ENCODE measurements at regions not wholly inside any gene's neighbourhood (a gene's known extent, or its start where the extent isn't known, plus 50 kb on each side); places are given as distances from the start of the nearest gene placed in this dataset.
"Not testable (repeated sequence)": the region's sequence is repeated elsewhere in the genome, so short reads cannot be mapped to it uniquely, and the experiment has no call there.

DNA sequence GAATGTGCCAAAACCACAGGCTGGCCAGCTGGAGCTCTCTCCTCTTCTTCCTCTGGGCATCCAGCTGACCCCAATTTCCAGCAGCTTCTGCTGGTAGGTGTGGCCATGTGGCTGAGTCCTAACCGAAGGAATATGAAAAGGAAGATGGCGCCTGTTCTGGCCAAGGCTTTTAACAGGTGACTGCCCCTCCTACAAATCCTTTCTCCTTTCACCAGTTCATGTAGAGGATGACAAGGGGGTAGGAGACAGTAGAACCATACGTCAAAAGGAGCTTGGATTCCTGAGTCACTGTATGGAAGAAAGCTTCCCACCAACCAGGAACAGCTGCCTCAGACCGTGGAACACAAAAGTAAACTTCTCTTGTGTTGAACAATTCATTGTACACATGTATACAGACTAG lies 316.7 kb upstream of the IGF1R start:
- DNase-seq = no peak

DNA sequence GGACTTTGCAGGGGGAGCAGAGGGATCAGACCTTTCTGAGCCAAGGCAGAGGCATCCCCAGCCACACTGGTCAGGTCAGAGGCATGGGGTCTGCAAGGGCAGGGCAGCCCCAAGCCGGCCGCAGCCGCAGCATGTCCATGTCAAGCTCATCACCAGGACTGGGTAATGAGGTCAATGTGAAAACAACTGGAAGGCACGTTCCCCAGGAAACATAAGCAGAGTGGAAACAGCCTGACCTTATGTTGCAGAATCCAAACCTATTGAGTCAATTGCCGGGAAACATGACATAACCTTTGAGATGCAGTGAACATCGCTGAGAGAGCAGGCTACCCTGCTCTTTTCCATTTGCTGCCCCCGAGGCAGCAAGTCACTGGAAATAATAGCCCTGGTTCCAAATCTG lies 315.1 kb upstream of the IGF1R start:
- DNase-seq = no peak

DNA sequence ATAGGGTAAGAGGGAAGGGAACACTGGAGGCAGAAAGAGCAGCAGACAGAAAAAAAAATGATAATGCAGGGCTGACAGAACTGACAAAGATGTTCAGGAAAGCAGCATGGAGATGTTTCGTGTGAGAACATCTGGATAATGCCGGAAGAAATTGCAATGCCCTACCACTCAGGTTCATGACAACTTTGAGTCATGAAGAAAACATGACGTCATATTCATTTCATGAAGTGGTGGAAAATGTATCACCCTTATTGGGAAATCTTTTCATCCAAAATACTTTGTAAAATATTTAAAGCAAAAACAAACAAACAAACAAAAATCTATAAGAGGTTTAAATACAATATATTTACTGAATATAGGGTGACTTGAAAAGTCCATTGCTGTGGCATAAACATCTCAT lies 305.4 kb upstream of the IGF1R start:
- DNase-seq = no peak

DNA sequence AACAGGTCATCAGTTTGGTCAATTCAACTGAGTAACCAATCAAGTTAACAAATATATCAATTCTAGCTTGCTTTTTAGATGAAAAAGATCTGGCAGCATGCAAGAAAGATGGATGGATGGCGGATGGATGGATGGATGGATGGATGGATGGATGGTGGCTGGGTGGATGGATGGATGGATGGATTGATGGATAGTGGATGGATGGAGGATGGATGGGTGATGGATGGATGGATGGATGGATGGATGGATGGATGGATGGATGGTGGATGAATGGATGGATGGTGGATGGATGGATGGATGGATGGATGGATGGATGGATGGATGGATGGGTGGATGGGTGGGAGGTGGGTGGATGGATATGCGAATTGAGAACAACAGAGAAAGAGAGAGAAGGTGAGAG lies 303.7 kb upstream of the IGF1R start:
- DNase-seq = no peak

DNA sequence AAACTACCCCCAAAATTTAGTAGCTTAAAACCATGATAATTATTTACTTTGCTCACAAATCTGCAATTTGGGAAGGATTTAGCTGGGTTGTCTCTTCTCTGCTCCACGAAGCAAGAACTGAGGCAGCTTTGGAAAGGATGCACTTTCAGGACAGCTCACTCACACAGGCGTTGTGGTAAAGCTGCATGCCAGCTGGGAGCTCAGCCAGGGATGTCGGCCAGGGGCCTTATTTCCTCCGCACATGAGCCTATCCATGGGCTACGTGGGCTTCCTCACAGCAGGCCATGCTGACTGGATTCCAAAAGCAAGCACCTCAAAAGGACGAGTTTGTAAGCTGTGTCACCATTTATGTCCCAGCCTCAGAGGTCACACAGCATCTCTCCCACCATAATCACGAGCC lies 301.3 kb upstream of the IGF1R start:
- no peak for DNase-seq

DNA sequence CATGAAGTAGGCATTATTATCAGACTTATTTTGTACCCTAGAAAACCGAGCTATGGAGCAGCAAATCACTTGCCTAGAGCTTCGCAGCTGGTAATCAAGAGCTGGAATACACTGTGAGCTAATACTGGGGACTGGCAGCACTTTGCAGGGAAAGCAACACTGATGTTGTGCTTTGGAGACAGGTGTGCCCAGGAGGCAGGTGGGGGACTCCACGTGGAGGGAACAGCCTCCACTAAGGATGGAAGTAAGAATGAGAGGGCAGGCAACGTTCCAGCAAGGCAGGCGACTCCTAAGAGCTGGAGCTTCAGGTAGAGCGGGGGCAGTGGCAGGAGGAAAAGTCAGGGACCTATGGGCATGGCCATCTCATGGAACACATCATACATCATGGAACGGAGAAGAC lies 300.5 kb upstream of the IGF1R start:
- DNase-seq = no peak

DNA sequence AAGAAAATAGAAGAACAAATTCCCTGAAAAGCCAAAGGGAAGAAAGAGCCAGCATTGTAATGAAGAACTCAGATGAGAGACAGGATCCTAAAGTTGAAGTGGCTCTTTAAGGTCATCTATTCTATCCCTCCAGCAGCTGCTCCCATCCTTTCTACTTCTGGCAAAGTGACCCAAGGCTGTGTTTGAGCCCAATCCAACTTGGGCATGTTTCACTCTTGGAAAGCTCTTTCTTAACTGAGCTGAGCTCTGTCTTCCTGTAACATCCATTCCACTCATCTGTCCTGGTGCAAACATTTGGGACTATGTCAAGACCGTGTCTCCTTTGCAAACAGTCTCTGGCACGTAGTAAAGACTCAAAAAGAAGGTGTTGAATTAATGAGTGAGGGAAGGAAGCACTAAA lies 298.1 kb upstream of the IGF1R start:
- no peak for DNase-seq

DNA sequence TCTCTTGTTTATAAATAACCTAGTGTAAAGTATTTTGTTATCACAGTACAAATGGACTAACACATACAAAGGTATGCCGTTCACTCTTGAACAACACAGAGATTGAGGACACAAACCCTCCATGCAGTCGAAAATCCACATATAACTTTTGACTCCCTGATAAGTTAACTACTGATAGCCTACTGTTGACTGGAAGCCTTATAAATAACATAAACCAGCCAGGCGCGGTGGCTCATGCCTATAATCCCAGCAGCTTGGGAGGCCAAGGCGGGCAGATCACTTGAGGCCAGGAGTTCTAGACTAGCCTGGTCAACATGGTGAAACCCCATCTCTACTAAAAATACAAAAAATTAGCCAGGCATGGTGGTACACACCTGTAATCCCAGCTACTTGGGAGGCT lies 290.1 kb upstream of the IGF1R start:
- not testable (repeated sequence) for DNase-seq

DNA sequence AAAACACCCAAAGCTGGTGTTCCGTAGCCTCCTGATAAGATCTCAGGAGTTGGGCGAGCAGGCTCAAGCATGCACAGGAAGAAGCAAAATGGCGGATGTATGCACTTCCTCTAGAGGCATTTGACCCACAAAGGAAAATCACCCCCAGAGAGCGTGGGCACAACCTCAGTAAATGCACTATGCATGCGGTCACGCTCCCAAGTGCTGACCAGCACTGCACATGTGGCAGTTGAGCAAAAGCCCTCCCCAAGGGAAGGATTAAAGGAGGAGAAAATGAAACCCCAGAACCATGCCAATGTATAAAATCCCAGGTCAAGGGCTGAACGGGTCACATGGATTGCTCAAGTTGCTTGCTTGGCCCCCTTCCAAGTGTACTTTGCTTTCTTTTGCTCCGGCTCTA lies 289.4 kb upstream of the IGF1R start:
- DNase-seq = no peak

DNA sequence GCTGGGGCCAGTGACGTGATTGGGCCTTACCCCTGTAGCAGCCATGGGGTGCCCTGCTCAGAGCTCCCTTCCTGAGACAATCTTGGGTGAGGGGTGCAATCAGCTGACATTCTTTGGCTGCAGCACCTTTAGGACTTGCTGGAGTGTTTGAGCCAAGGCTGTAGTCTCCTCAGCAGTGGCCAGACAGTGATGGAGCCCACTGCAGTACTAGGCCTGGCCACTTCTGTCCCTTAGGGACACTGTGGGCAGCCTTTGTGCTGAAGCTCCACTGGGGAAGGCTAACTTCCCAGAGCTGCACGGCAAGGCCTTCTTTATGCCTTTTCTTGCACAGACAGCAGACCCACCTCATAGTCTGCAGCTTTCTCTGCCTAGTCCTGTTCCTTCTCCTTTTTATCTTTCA lies 284.9 kb upstream of the IGF1R start:
- DNase-seq = no peak

DNA sequence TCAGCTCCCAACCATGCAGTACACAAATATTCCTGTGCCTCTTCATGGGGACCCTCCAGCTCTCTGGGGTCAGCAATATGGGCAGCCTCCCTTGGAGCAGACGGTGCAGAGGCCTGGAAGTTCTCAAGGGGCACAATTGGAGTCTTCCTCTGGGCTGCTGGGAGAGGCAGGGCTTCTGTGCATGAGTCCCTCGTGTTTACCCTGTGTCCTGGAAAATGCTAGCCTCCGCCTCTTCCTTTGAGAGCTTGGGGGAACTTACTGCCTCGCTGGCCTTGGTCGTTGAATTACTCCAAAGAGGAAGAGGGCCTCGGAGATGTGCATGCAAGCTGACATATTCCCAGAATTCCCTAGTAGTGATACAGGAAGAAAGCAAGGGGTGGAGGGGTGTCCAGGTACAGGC lies 284.4 kb upstream of the IGF1R start:
- DNase-seq = no peak

DNA sequence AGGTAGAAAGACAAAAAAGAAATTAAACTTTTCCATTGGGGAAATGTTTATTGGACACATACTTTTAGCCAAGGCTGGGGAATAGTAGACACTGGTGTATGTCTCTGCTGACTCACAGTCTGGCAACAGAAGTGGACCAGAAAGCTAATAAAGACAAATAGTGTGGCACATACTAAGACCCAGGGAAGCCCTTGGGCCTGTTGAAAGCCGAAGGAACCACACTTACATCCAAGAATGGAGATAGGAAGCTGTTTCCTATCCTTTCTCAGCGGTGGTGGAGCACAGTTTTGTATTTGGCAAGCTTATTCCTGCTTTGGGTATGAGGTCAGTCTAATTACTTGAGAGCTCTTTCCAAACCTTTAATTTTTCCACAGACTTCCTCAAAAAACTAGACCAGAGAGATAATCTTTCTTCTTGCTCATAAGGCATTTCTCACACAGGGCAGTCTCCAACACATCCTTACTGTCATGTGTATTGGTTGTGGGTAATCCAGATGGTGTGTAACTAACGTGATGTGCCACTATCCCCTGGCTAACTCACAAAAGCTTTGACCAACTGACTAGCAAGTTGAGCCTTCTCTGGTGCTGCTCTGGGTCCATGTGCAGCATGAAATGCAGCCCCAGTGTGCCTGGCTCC lies 279.1 kb upstream of the IGF1R start:
- DNase-seq = no peak

DNA sequence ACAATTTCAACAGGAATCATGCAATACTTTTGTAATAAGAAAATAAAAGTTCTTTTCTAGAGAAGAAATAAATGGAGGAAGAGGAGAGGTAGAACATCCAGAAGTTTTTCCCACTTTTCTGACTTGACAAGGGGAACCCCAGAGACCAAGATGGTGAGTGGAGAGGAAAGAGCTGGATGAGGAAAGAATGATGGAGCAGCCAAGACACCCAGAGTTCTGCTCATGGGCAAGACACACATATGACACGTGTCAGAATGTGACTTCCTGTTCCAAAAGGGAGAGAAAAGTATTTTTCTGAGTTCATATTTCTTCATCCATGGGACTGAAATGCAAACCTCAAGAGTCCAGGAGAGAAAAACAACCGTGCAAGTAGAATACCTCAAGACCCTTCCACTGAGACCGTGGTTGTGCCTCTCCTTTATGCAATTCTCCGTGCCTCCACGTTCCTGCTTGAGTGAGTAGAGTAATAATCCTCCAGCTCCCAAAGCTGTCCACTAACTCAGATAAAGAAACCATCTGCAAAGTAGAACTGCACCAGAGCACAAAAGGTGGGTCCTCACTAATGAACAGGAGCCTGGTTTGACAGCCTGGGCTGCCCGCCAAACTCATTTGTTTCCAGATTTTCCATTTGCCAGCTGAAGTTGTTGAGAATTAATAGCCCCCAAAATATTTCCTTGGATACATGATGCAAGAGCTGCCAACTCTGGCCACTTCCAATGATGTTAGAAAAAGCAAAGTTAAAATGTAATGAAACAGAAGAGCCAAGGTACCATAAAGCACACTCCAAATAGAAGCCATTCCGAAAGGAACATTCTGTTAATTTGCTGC lies 272.6 kb upstream of the IGF1R start:
- DNase-seq = no peak

DNA sequence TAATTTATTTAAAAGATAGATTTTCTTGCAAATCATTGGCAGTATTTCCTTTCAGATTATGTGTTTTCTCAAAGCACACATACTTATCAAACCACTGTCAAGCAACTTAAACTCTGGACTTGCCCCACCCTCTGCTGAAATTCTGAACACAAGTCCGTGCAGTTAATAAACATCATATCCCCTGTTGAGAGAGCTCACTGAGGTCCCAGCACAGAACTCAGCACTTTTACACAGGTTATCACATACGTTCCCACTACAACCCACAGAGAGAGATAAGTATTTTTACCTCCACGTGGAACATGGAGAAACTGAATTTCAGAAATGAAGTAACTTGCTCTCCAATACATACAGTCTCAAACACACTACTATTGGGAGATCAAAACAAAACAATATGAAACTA lies 267.6 kb upstream of the IGF1R start:
- DNase-seq = no peak

DNA sequence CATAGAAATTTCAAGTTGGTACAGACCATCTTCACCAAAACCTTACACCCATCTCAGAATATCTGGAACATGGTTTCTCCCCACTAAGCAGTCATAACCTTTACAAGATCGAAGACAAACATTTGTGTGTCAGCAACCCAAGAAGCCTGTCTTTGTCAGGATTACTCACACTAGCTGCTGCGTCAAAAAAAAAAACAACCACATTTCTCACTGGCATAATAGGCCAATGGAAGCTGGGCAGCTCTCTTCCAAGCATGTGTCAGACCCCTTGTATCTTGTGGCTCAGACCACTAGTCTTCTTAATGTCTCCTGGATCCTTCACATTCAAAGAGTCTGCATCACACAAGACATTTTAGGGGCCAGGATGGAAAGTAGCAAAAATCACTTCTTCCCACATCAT lies 266.9 kb upstream of the IGF1R start:
- no peak for DNase-seq

DNA sequence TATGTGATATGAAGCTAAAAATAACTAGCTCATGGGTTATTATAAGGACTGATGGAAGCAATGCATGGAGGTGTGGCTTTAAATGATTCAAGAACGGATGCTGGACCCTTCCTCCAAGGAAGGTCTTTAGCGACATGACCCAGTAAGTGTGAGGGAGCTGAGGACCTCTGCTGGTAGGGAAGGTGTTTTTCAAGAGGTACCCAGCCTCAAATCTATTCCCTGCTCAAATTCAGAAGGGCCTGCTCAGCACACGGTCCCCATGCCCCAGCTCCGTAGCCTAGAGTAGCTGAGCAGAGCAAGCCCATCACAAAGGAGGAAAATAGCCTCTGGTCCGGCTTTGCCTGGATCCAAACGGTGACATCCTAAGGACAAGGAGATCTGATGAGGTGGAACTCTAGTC lies 266.2 kb upstream of the IGF1R start:
- no peak for DNase-seq

DNA sequence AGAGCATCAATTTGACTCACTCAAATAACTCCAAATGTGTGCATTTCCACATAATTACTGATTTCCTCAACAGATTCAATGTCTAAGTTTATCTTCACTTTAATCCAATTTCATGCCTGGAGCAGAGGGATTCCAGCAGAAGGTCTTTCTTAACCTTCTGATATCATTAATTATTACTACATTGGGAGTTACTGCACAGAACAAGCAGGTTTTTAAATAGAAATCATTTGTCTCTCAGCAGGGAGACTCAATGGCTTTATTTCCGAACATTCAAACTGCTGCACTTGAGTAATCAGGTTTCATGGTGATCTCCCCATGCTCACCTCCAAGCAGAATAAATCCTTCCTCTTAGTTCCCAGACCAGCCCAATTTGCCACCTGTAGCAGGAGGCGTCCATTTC lies 264.8 kb upstream of the IGF1R start:
- no peak for DNase-seq

DNA sequence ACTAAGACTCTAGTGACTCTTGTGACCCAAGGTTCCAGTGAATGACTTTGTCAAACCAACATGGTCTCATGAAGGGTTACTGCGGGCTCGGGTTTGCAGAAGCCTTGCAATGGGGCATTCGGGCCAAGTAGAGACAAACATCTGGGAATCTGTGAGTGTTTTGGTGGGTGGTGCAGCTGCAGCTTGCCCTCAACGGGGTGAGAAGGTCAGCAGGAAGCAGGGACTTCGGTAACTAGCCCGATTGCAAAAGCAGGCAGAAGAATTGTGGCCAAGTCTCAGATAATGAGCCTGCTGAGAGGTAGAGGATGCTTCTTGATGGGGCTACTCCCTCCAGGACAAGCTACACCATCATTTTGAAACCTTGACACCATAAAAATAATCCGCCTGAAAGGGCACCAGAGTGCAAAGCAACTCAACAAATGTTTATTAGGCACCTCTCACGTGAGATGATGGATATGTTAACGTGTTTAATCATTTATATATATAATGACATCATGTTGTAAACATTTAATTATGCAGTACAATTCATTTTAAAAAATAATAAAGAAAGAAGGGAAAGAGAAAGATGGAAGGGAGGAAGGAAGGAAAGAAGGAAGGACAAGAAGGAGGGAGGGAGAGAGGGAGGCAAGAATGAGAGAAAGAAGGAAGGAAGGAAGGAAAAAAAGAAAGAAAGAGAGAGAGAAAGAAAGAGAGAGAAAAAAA lies 263.9 kb upstream of the IGF1R start:
- DNase-seq = no peak

DNA sequence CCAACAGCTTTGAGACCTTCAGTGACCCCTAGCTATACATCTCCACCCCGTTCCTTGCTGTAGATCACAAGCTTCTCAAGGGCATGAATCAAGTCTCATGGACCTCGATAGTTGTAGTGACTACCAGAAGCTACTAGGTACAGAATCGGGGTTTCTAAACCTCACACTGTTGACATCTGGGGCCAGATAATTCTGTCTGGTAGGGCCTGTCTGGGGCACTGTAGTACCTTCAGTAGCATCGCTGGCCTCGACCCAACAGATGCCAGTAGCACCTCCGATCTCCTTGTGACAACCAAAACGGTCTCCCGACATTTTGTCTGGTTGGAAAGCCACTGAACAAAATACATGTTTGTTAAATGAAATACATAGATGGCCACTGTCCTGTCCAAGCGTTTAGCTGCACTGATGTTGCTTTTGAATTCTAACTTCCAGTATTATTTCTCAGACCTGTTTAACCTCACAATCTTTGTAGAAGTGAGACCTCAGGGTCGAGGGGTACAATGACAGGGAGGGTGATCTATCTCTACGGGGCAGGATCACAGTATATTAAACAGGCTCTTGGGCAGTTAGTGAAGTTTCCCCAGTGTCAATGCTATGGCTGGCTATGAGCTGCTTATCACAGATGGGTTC lies 262.5 kb upstream of the IGF1R start:
- no peak for DNase-seq

DNA sequence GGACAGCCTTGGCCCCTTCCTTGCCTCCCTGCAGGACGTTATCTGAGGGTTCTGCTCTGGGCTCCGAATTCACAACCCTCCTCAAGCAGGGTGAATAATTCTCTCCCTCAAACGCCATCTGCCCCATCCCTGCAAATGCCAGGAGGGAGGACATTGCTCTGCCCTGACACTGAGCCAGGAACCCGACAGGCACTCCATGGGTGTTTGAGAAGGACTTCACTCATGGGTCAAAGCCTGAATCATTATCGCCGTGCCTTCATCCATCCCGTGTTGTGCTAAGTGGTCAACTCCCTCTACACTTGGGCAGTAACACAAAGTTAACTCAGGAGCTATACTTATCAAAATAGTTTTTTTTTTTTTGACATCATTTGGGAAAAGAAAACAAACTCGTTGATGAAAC lies 261.8 kb upstream of the IGF1R start:
- no peak for DNase-seq

DNA sequence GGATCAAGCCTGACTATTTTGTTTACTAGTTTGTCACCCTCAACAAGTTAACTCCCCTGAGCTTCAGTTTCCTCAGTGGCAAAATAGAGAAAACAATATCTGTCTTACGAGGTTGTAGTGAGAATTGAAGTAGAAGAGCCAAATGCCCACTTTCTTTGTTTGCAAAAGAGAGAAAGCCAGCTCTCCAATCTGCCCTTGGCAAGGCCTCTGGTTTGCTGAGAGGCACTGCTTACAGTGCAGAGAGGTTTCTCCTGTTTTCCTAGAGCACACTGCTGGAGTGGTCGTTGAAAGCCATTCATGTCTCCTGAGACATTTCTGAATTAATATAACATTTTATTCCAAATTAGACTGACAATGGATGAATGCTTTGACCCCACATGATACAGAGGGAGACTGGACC lies 260.5 kb upstream of the IGF1R start:
- no peak for DNase-seq

DNA sequence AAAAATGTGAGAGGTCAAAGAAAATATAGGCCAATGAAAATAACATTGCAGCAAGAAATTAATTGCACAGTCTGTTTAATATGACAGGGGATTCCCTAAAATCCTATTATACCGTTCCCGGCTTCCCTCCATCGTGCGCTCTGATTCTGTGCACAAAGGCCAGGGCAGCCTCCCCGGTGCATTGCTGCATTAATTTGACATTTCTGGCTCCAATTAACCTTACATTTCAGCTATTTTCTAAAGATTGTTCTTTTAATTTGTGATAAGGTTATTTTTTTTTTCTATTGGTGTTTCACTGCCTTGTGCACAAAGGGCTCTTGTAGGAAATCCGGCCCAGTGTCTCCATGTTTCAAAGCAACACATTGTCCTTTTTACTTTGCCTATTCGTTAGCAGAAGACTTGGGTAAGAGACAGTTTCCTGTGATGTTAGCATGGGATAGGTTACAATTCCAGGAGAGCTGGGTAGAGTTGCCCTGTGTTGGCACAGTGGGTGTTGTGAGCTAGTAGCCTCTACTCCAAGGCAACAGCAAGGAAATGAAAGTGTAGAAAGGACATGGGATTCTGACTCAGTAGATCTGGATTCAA lies 257.3 kb upstream of the IGF1R start:
- no peak for DNase-seq

DNA sequence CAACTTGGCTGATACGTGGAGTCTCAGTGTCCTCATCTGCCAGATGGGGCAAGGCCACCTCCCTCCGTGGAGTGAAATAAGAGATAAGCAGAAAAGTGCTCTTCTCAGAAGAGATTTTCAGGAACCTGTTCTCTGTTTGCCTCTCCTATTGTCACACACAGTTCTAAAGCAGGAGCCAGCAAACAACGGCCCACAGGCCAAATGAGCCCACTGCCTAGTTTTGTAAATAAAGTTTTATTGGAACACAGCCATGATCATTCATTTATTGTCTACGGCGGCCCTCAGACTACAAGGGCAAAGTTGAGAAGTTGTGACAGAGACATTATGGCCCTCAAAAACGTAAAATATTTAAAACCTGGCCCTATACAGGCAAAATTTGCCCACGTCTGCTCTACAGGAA lies 256.8 kb upstream of the IGF1R start:
- DNase-seq = no peak

DNA sequence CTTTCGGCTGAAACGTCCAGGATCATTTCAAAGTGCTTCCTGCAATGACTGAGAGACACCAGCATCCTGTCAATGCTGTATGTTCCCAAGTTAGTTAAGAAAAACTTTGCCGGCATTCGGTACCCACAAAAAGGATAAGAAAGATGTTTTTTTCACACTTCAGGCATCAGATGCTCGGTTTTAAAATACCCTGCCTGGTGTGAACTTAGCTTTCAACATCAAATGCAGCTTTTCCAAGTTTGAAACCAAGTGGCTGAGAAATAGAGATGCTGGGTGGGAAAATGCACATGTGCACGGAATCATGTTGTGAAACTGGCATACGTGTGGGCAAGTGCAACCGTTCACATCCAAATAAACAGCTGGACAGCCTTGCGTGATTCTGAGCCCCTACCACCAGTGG lies 254.9 kb upstream of the IGF1R start:
- DNase-seq = no peak

Measured in NCI-H748 treated with DMSO at 0.1 percent for 48 hours (cell line).